BJ (cell line): ENCODE measurements at regions not wholly inside any gene's neighbourhood (a gene's known extent, or its start where the extent isn't known, plus 50 kb on each side); places are given as distances from the start of the nearest gene placed in this dataset.

Experiments
- CTCF ChIA-PET: fragments of 350-600 bp; formaldehyde crosslinking; extraction: SDS; loops from one replicate; lab custom pipeline; 2021; ENCODE audit warnings: antibody characterized with exemption, inconsistent platforms; lab: Yijun Ruan, JAX
- POLR2A ChIA-PET: fragments of 300-600 bp; sonication (Branson Sonifier 250); formaldehyde crosslinking; extraction: SDS; loops from one replicate; lab custom pipeline; 2021; ENCODE audit warnings: antibody characterized with exemption; lab: Charles Lee
- DNase-seq: peaks from one replicate; pipeline ENCODE4 v3.0.0-alpha.2; 2011; ENCODE audit warnings: low read depth
- H3K27me3 ChIP-seq: 2 replicates; pipeline ENCODE4 v1.6.0; 2011; ENCODE audit warnings: low read length; ENCODE audit not compliant: control insufficient read depth, insufficient read depth
- H3K36me3 ChIP-seq: 2 replicates; pipeline ENCODE4 v1.5.1; 2011; ENCODE audit warnings: low read length; ENCODE audit not compliant: control insufficient read depth, insufficient read depth
- H3K4me3 ChIP-seq: 2 replicates; pipeline ENCODE4 v1.5.1; 2011; ENCODE audit warnings: low read depth, mild to moderate bottlenecking, control low read depth, low read length
- TF ChIP-seq, protein P1 (sequence below): IDR thresholded peaks from 2 replicates; pipeline ENCODE4 v1.5.1; 2011; ENCODE audit warnings: low read depth, mild to moderate bottlenecking, control low read depth, inconsistent platforms, low read length, moderate library complexity; ENCODE audit not compliant: insufficient read depth

DNA sequence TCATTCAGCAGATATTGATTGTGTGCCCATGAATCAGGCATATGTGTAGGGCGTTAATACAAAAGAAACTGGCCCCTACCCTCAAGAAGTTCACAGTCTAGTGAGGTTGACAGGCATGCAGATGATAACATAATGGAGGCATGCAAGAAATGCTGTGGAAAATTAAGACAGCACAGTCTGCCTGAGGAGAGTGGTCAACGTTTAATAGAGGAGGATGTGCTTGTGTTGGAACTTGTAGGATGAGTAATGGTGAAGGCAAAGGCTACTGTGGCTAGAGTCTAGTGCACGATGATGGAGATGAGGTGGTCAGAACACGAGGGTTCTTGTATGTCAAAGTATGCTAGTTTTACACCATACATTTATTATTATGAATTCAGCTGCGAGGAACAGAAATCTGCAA, 295.7 kb downstream of the SOX2 start:
- Histone ChIP-seq H3K4me3 (no peak overlapping the region), H3K36me3 (no peaks in the 10 kb centered on the region), H3K27me3 (no peaks in the 10 kb centered on the region)
- POLR2A ChIA-PET: no interaction called here
- TF ChIP-seq, protein P1, sequence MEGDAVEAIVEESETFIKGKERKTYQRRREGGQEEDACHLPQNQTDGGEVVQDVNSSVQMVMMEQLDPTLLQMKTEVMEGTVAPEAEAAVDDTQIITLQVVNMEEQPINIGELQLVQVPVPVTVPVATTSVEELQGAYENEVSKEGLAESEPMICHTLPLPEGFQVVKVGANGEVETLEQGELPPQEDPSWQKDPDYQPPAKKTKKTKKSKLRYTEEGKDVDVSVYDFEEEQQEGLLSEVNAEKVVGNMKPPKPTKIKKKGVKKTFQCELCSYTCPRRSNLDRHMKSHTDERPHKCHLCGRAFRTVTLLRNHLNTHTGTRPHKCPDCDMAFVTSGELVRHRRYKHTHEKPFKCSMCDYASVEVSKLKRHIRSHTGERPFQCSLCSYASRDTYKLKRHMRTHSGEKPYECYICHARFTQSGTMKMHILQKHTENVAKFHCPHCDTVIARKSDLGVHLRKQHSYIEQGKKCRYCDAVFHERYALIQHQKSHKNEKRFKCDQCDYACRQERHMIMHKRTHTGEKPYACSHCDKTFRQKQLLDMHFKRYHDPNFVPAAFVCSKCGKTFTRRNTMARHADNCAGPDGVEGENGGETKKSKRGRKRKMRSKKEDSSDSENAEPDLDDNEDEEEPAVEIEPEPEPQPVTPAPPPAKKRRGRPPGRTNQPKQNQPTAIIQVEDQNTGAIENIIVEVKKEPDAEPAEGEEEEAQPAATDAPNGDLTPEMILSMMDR: no peak
- CTCF ChIA-PET: no interaction called here
- no peak for DNase-seq

DNA sequence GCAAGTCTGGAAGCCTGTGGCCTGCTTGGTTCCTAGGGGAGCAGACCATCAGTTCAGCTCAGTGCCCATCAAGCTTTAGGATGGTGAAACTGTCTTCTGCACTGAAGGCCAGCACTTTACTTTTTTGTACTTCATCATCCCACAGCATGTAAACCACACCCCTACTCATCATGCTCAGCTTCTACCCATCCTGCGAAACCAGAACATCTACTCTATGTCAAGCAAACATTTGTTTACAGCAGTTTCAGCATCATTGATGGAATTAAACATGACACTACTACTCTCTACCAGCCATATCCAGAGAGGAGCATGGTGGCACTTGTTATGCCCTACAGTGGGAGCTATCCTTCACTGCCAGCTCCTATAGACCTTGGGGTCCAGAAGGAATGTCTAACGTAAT, 306.6 kb downstream of the SOX2 start:
- no peak overlapping the region for H3K4me3 ChIP-seq
- DNase-seq: no peak
- POLR2A ChIA-PET: no interaction called here
- H3K36me3 ChIP-seq: no peaks in the 10 kb centered on the region
- TF ChIP-seq, protein P1: no peak
- no peaks in the 10 kb centered on the region for H3K27me3 ChIP-seq
- CTCF ChIA-PET: no interaction called here

DNA sequence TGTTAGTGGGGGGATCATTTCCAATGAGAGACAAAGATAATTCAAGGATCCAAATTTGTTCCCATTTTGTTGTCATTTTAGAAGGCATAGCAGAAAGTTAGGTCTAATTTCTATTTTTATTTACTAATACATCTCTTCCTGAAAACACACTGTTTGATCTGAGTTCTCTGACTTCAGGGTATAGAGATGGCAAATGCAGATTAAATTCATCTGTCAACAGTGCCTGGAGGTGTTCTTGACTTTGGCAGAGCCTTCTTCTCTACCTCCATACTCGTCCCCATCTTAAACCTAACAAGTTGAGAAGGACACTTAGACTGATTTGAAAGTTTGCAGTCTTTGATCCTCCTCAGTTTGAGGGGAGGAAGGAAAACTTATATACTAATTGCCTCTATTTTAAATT, 308.2 kb downstream of the SOX2 start:
- Histone ChIP-seq H3K27me3 (no peaks in the 10 kb centered on the region), H3K36me3 (no peaks in the 10 kb centered on the region), H3K4me3 (no peak overlapping the region)
- TF ChIP-seq, protein P1: no peak
- DNase-seq: no peak
- ChIA-PET POLR2A (no interaction called here), CTCF (no interaction called here)

DNA sequence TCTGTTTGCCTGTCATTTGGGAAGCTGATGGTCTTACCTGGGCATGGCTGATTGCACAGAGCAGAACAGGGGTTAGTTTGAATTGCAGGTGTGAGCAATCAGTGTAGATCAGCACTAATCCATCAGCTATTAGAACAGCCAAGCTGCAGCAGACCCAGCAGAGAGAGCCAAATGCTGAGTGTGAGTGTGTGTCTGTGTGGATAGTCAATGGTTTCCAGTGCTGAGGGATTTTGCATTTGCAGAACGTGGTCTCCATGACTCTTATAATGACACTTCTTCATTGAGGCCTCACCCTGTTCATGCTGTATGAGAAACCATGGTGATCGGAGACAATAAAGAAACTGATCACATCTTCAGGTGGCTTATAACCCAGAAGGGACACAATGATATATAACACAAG, 312.1 kb downstream of the SOX2 start:
- no peak overlapping the region for H3K4me3 ChIP-seq
- DNase-seq: no peak
- no peaks in the 10 kb centered on the region for H3K36me3 ChIP-seq
- TF ChIP-seq, protein P1: no peak
- ChIA-PET CTCF (no interaction called here), POLR2A (no interaction called here)
- H3K27me3 ChIP-seq: no peaks in the 10 kb centered on the region

DNA sequence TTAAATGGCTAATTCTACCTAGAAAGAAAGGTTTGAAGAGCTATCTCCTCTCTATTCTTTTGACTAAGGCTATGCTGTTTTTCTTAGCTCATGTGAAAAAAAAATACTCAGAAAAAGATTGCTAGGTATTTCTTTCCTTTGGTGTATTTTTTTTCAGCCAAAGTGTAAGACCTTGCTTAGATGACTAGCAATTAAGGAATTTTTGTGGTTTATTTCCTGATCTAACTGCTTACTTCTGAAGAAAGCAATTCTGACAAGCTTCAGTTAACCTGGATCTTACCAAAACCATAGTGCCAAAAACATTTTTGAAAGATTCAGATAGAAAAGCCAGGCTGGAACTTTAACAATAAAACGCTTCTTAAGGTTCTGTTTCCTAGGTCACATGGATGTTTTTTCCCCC, 315.6 kb downstream of the SOX2 start:
- ChIA-PET POLR2A (no interaction called here), CTCF (interaction anchor here (0.6 kb wide), 1 partner anchor 235 kb away, joined by 3 read pairs; no protein-coding TSS in a partner anchor)
- no peak overlapping the region for H3K4me3 ChIP-seq
- TF ChIP-seq, protein P1: no peak
- H3K36me3 ChIP-seq: no peaks in the 10 kb centered on the region
- H3K27me3 ChIP-seq: no peaks in the 10 kb centered on the region
- DNase-seq: no peak
